GM18870 (cell line): ENCODE measurements at regions not wholly inside any gene's neighbourhood (a gene's known extent, or its start where the extent isn't known, plus 50 kb on each side); places are given as distances from the start of the nearest gene placed in this dataset.

Source experiments
- ATAC-seq: cut with Tn5 transposase; IDR thresholded peaks from one replicate; pipeline ENCODE4 v1.9.1; 2021; ENCODE audit warnings: moderate library complexity; ENCODE audit not compliant: unreplicated experiment

- no peak for ATAC-seq
These were observed 88.6 kb upstream of the GGTLC1 start for GRCh38 chr20:24077145-24077544.

GRCh38 chr20:24070679-24071078, 82.1 kb upstream of the GGTLC1 start:
- no peak for ATAC-seq

- no peak for ATAC-seq
These were observed 77.6 kb upstream of the GGTLC1 start for GRCh38 chr20:24066076-24066700.

GRCh38 chr20:24064915-24065314, 76.3 kb upstream of the GGTLC1 start:
- no peak for ATAC-seq

- ATAC-seq, result no peak
These were observed 75.5 kb upstream of the GGTLC1 start for GRCh38 chr20:24064092-24064491.

- ATAC-seq, result no peak
These were observed 74.5 kb upstream of the GGTLC1 start for GRCh38 chr20:24063100-24063499.

GRCh38 chr20:24060851-24061590, 72.4 kb upstream of the GGTLC1 start:
- no peak for ATAC-seq

- ATAC-seq, result no peak
These were observed 70.6 kb upstream of the GGTLC1 start for GRCh38 chr20:24059174-24059573.

- ATAC-seq, result no peak
These were observed 67.9 kb upstream of the GGTLC1 start for GRCh38 chr20:24056491-24056890.

- ATAC-seq, result no peak
These were observed 64.2 kb upstream of the GGTLC1 start for GRCh38 chr20:24052599-24053275.

GRCh38 chr20:24051160-24051559, 62.6 kb upstream of the GGTLC1 start:
- ATAC-seq, result no peak

- no peak for ATAC-seq
These were observed 61.5 kb upstream of the GGTLC1 start for GRCh38 chr20:24050119-24050518.

- no peak for ATAC-seq
These were observed 60.5 kb upstream of the GGTLC1 start for GRCh38 chr20:24049081-24049480.

- no peak for ATAC-seq
These were observed 59.5 kb upstream of the GGTLC1 start for GRCh38 chr20:24048024-24048611.

GRCh38 chr20:24046888-24047287, 58.3 kb upstream of the GGTLC1 start:
- ATAC-seq, result no peak

GRCh38 chr20:24045621-24046318, 57.2 kb upstream of the GGTLC1 start:
- ATAC-seq, result no peak

- no peak for ATAC-seq
These were observed 54.7 kb upstream of the GGTLC1 start for GRCh38 chr20:24043294-24043693.

- ATAC-seq, result no peak
These were observed 54.1 kb upstream of the GGTLC1 start for GRCh38 chr20:24042646-24043045.

GRCh38 chr20:24040896-24041459, 52.4 kb upstream of the GGTLC1 start:
- no peak for ATAC-seq

- no peak for ATAC-seq
These were observed 50.6 kb upstream of the GGTLC1 start for GRCh38 chr20:24039196-24039595.
